GM19452 (cell line): ENCODE measurements at regions not wholly inside any gene's neighbourhood (a gene's known extent, or its start where the extent isn't known, plus 50 kb on each side); places are given as distances from the start of the nearest gene placed in this dataset.

Source experiments
- ATAC-seq: cut with Tn5 transposase; IDR thresholded peaks from one replicate; pipeline ENCODE4 v1.9.1; 2021; ENCODE audit not compliant: unreplicated experiment

DNA sequence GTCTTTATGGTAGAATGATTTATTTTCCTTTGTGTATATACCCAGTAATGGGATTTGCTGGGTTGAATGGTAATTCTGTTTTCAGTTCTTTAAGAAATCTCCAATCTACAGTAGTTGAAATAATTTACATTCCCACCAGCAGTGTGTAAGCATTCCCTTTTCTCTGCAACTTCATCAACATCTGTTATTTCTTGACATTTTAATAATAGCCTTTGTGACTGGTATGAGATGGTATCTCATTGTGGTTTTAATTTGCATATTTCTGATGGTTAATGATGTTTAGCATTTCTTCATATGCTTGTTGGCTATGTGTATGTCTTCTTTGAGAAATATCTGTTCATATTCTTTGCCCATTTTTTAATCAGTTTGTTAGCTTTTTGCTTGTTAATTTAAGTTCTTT, 901.2 kb downstream of the METTL15 start:
- ATAC-seq: no peak

DNA sequence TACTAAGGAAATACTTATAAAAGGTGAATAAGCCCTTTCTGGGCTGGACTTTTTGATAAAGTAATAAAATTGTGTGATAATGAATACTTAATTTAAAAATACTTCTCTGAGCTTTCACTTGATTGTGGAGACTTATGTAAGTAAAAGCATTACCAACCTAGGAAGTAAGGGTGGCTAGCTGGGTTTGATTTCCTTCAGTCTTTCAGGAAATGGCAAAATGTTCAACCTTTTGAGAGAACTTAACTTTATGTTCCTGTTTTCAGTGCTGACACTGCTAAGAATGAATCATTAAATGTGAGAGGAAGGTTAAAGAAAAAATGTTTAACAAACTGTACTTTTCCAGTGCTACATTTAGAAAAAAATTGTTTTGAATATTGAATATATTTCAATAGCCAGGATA, 900.3 kb downstream of the METTL15 start:
- no peak for ATAC-seq

DNA sequence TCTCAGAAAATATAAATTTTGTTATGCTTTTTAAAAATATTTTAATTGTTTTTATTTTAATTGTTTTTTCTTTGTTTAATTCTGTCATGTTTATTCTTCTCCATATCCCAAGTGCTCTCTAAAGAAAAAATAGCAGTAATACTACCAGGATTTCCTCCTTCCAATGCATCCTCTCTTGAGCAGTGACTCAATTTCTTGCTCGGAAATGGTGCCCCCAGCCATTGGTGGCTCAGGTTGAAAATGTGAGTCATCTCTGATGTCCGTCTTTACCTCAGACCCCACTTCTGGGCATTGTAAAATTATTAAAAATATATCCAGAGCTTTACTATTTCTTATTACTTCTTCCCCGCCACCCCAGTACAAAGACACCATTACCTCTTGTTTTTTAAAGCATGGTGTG, 898.5 kb downstream of the METTL15 start:
- ATAC-seq: no peak

DNA sequence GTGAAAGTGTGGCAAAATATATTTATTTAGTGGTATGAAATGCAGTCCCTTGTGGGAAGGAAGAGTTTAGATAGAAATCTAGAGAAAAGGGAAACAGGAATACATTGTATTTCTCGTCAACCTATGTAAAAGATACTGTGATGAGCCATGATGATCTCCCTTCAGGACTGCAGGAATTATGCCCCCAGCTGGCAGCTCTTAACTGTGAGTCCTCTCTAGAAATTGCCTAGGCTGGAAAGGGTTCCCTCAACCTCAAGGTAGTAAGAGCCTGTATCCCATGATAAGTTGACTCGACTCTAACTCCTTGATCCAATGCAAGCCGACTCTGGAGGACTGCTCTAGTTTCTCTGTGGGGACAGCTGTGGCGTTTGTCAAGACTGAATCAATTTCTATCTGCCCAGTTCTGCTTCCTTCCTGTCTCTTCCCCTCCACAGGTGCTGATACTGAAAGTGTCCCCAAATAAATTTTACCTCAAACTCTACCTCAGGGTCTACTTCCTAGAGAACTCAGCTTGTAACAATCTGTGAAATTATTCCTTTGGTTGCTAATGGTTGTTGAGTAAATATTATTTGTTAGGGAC, 897.3 kb downstream of the METTL15 start:
- ATAC-seq: no peak

DNA sequence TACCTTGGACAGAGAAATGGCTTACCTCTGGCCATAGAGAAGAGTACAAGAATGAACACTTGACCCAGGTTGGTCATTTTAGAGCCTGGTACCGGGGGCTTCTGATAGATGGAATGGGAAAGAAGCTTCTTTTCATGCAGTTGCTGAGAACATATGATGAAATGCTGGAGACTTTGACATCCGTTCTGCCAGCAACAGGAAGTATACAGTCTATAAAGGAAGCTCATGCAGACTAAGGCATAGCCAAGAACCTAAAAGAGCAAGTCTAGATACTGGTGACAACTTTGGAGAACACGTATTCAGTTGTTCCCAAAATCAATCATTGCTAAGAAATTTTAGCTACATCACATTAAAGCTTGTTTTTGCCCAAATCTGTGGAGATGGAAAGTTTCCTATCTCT, 894.6 kb downstream of the METTL15 start:
- no peak for ATAC-seq

DNA sequence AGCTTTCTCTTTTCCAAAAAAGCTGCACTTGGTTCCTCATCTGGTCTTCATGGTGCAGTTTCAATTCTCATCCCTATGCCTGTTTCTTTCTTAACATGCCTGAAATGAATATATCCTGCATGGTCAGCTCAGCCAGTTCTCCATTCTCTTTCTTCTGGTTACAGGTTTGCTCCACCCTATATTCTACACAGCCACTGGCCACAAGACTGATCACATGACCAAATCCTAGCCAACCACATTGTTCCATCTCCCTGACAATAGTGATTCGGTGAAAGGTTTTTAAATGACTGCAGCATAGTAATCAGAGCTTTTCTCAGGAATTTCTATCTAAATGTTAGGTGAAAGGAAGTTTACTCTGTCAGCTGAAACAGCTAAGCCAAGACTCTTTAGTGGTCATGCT, 891.4 kb downstream of the METTL15 start:
- no peak for ATAC-seq

DNA sequence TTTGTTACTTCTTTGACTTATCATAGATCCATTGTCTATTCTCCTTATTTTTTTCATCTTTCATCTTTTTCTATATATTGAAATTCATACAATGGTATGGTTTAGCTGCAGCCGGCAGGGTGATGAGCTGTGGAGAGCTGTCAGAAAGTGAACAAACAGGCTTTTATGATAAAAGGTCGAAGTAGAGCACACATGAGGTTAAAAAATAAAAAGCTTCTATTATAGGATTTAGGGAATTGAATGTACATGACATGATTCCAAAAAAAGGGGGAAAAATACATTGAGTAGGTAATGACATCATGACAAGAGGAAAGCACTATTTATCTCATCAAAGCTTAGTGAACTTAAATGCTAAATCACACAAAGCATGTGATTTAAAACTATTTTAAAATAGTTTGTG, 884.8 kb downstream of the METTL15 start:
- ATAC-seq: no peak

DNA sequence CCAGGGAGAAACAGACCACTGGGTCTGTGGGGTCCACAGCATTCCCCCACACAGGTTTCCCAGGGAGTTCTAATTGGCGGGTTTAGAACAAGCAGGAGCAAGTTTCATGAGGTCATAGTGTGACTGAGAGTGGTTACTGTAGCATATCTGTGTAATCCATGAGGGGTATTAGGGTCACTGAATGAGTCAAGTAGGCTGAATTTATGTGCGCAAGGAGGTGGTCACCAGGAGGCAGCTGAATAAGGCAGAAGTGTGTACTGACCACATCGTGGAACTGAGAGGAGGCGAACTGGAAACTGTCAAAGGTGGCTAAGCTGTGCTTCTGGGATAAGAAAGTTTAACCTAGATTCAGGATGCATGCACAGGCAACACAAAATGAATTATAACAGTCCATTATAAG, 876.0 kb downstream of the METTL15 start:
- no peak for ATAC-seq

DNA sequence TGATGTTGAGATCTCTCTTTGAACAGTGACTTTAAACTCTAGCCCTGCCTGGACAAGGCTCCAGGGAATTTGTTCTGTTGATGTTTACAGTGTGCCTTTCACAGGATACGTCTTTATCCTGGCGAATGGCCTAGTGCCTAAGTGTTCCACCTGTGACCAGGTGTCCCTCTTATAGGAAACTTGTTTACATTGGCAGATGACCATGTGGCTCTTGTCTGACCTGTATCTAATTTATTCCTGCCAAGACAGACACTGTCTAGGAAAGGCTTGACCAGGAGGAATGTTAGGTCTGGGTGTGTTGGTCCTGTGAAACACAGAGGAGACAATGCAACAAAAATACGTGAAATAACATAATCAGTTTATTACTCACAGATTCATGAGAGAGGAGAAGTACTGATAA, 875.6 kb downstream of the METTL15 start:
- ATAC-seq: no peak

DNA sequence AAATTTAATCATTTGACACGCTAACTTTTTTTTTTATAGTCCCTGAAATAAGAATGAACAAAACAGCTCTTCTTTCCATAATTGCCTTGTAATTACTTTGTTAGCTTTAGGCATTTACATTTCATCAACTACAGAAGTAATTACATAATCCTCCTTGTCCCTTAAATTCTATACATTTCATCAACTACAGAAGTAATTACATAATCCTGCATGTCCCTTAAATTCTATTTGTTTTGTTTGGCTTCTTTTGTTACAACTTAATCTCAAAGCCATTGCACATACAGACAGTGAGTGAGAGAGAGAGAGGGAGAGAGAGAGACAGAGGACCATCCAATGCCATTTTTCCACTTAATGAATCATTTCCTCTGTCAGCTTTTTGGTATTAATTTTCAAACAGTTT, 873.2 kb downstream of the METTL15 start:
- no peak for ATAC-seq

DNA sequence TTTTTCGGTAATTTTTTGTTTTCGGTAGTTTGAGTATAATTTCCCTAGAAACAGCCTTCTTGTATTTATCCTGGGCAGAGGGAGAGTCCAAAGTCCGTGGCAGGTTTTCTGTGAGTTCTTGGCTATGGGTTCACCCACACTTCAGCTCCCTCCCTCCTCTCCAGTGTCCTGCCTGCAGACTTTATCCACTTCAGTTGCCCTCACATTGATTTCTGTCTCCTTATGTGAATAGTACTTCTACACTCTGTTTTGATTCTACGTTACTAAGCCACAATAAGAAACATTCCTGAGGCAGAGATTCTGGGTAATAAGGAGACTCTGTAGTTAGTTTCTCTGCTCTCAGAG, 868.6 kb downstream of the METTL15 start:
- no peak for ATAC-seq

DNA sequence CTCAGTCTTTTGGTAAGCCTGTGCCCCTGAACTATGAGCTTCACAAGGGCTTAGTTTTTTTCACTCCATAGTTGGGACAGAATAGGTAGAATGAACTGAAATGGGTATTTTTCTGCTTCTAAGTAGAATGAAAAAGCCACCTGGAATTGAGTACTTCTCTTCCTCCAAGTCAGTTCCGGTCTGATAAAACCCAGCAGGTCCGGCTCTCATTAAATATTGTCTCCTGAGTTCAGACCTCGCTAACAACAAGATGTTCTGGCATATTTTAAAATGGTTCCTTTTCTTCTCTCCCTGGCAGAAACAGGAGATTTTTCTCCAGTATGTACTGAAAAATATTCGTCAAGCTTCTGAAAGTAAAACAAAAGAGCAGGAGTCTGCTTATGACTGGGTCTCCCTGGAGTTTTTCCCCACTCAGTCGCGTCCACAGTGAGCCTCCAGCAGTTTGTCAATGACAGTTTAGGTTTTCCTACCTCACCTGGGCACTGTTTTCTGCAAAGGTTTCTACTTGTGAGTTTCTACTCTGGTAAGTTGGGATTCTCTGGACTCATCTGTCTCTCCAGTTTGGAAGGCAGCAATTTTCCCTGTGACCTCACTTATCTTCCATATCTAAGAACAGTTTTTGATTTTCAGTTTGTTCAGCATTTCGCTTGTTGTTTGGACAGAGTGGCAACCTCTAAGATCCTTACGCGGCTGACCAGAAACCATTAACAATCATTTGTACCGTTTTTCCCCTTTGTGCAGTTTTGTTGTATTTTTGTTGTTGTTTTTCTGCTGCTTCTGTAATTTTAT, 868.0 kb downstream of the METTL15 start:
- ATAC-seq: no peak

DNA sequence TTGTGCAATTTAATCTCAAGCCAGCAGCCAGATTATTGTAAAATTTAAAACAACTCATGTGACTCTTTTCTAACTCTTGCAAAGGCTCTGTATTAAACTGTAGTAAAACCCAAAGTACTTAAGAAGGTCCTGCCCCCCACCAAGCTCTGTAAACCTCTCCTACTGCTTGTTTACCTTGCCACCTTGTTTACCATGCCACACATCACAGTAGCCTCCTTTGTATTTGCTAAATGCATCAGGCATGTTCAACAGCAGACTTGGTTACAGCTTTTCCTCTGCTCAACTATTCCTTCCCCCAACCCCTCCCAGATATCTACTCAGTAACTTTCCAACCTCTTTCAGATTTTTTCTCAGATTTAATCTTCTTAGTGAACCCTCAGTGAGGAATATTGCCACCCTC, 861.6 kb downstream of the METTL15 start:
- ATAC-seq: no peak

DNA sequence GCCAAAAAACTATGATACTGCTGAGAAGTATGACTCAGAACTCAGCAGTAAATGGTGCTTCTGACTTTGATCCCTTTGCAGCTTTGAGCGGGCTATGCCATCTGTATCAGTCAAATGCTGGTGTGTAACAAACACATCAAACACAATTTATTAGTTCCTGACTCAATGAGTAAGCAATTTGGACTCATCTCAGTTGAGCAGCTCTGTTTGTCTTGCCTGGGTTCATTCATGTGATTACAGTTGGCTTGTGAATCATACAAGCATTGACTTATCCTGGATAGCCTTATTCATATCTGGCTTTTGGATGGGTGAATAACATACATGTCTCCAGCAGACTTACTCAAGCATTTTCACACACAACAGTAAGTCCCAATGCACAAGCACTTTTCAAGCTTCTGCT, 858.8 kb downstream of the METTL15 start:
- no peak for ATAC-seq

DNA sequence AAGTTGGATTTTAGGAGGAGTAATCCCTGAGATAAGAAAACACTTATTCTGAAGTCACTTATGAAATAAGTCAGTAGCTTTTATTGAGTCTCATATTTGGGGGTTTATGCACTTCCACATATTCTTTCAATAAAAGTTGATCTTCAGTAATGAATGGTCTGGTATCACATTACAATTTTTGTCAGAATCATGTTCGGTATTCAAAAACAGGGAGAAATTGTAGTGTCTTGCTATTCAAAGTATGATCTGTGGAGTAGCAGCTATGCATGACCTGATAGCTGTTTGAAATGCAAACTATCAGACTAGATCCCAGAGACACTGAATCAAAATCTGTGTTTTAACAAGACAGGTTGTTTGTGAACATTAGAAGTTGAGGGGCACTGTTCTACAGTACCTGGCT, 857.6 kb downstream of the METTL15 start:
- no peak for ATAC-seq

DNA sequence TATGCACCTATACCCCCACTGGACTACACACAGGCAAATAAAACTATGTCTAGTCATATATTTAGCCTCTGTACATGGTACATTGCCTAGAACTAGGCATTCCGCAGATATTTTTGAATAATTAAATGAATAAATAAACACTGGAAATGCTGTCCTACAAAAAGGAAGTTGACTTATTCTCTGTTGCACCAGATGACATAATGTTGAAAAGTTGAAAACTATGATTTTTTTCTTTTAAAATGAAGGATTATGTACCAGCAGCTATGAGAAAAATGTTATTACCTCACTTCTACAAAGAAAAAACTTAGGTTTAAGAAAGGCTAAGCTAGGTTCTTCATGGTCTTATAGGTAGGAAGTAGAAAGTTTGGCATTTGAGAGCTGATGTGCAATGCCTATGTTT, 856.6 kb downstream of the METTL15 start:
- ATAC-seq: no peak

DNA sequence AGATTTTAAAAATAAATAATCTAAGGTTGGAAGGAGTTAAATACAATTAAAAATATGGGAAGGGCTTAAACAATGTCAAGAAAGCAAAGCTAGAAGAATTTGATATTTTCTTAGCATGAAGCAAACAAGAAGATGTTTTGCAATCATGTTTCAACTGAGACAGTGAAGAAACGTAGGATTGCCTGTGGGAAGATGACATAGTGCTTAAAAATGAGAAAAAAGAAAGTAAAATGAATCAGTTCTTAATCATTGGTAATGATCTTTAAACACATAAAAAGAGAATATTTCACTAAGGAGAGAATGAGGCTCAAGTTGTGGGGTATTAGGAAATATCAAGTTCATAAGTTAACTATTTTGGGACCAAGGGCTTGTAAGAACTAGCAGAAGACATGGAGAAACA, 855.0 kb downstream of the METTL15 start:
- ATAC-seq: no peak

DNA sequence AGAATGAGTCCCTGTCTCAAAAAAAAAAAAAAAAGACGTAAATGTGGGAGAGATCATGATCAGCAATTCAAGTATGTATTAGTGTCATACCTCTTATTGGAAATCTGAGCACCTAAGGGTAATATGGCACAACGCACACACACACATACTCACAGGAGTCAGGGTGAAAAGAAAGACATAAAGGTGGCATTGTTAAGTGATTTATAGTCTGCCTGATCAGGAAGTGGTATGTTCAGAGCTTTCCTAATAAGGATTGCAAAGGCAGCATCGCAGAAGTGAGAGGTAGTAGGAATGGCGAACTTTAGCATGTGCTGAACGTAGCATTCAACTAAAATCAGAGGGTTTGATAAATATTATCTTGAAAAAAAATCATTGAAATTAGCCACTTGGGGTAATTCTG, 854.3 kb downstream of the METTL15 start:
- ATAC-seq: no peak

DNA sequence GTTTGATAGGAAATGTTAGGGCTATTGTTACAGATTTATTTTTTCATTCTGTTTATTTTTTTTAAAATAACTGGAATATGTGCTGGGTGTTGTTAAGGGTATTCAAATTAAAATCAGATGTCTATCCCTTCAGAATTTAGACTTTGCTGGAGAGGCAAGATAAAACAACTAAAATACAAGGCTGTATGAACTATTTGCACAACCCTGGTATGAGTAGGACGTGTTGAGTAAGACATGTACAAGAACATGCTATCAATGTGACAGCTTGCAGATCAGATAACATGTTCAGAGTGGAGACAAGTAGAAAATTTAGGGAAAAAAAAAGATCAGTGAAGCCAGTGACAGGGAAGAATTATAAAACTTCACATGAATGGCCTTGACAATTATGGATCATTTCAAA, 853.5 kb downstream of the METTL15 start:
- ATAC-seq: no peak

DNA sequence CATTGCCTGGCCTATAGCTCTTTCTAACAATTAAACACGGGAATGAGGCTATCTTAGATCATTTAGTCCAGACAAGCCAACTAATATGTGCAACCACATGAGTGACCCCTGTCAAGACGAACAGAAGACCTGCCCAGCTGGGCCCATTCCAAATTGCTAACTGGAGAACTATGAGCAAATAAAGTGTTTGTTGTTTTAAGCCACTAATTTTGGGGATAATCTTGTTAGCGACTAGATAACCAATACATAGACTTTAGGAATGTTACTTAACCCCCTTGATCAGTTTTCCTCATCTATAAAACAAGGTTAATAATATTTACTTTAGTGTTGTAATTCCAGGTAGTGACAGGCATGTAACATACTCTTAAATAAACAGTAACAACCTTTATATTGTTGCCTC, 848.3 kb downstream of the METTL15 start:
- ATAC-seq: no peak

DNA sequence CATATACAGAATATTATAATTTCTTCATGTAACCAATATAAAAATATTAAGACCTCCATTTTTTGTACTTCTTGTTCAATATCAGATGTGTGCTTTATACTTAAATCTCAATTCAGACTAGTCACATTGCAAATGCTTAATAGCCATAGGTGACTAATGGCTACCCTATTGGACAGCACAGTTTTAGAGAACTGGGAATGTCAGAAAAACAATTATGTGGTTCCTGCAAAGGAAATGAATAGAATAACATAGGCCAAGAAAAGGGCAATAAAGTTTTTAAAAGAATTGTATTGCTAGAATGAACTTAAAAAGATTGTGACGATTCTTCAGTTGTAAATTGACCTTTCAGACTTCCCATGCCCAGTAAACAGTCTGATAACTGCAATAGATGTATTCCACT, 843.0 kb downstream of the METTL15 start:
- ATAC-seq: no peak

DNA sequence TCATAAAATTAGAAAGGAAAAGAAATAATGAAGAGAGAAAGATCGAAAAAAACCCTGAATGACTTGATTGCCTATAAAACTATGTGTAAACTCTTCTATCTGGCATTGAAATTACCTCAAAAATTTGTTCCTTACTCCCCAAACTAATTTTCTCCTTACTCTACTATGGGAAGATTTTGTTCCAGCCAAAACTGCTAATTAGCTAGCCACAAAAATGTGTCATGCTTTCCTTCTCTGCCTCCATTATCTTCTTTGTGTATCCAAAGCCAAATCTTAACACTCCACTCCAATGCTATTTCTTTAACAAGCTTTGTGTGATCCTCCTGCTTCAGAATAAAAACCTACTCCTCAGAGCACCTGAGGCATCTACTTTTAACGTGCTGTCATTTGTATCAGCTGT, 831.2 kb downstream of the METTL15 start:
- ATAC-seq: no peak

DNA sequence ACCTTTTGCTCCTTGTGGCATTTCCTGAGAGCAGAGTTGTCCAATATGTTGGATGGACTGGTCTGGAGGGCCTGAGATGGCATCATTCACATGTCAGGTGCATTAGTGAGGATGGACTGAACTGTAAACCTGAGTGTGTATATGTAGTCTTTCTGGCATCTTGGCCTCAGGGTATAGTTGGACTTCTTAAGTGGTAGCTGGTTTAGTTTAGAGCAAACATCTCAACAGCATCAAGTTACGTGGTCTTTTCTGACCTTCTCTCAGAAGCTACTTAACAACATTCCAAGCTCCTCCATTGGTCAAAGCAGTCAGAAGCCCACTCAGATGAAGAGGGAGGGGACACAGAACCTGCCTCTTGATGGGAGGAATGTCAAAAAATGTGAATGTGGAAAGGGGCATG, 829.9 kb downstream of the METTL15 start:
- ATAC-seq: no peak
